PC-9 (cell line): ENCODE measurements at regions not wholly inside any gene's neighbourhood (a gene's known extent, or its start where the extent isn't known, plus 50 kb on each side); places are given as distances from the start of the nearest gene placed in this dataset.

ENCODE experiments used
- BruUV-seq: library from RNA; stranded (reverse); fragments of 400-500 nt; replicated peaks from 2 replicates; lab custom pipeline; 2021; lab: Mats Ljungman, UMichigan
- CTCF ChIA-PET: fragments of 300-600 bp; sonication (Branson Sonifier 250); formaldehyde crosslinking; loops from one replicate; lab custom pipeline; 2022; ENCODE audit warnings: antibody characterized with exemption; lab: Charles Lee
- POLR2A ChIA-PET: fragments of 300-600 bp; sonication (Branson Sonifier 250); formaldehyde crosslinking; loops from one replicate; lab custom pipeline; 2022; ENCODE audit warnings: antibody characterized with exemption; ENCODE audit not compliant: unreplicated experiment; lab: Charles Lee
- DNase-seq, 2 experiments: peaks; one replicate each; pipeline versions ENCODE4 v3.0.0 to v3.0.0-alpha.2; 2015 to 2022; ENCODE audit warnings: mixed read lengths in 1 of 2
- H2AFZ ChIP-seq: fragments of 200-600 bp; sonication (generic); 2 replicates; pipeline ENCODE4 v1.8.1; 2017; ENCODE audit warnings: antibody characterized with exemption
- H3F3A ChIP-seq: fragments of 200-600 bp; sonication (generic); 2 replicates; pipeline ENCODE4 v1.8.1; 2017; ENCODE audit warnings: antibody characterized with exemption, mild to moderate bottlenecking, low read depth; ENCODE audit not compliant: insufficient read depth
- H3K27ac ChIP-seq: fragments of 200-600 bp; sonication (generic); 2 replicates; pipeline ENCODE4 v1.6.1; 2016; ENCODE audit warnings: mixed run types
- H3K27me3 ChIP-seq: fragments of 200-600 bp; sonication (generic); 2 replicates; pipeline ENCODE4 v1.6.1; 2016; ENCODE audit warnings: low read depth, mixed run types; ENCODE audit not compliant: insufficient read depth
- H3K36me3 ChIP-seq: fragments of 200-600 bp; sonication (generic); 2 replicates; pipeline ENCODE4 v1.6.1; 2016; ENCODE audit warnings: low read depth, mixed run types
- H3K4me1 ChIP-seq: fragments of 200-600 bp; sonication (generic); replicated peaks from 2 replicates; pipeline ENCODE4 v1.6.1; 2016; ENCODE audit warnings: mixed run types; ENCODE audit not compliant: insufficient read depth
- H3K4me2 ChIP-seq: fragments of 200-600 bp; sonication (generic); 2 replicates; pipeline ENCODE4 v1.6.1; 2017; ENCODE audit warnings: mixed run types
- H3K4me3 ChIP-seq: fragments of 200-600 bp; sonication (generic); 2 replicates; pipeline ENCODE4 v1.6.1; 2016; ENCODE audit warnings: mixed run types
- H3K79me2 ChIP-seq: fragments of 200-600 bp; sonication (generic); 2 replicates; pipeline ENCODE4 v1.6.1; 2017; ENCODE audit warnings: low read depth, mixed run types
- H3K9me2 ChIP-seq: fragments of 200-600 bp; sonication (generic); 2 replicates; pipeline ENCODE4 v1.8.1; 2017; ENCODE audit warnings: mild to moderate bottlenecking; ENCODE audit not compliant: insufficient read depth
- H3K9me3 ChIP-seq: fragments of 200-600 bp; sonication (generic); 2 replicates; pipeline ENCODE4 v1.8.1; 2016; ENCODE audit warnings: low read depth; ENCODE audit not compliant: insufficient read depth
- H4K20me1 ChIP-seq: fragments of 200-600 bp; sonication (generic); 2 replicates; pipeline ENCODE4 v1.8.1; 2017; ENCODE audit not compliant: insufficient read depth
- EZH2 ChIP-seq: fragments of 200-600 bp; sonication (generic); IDR thresholded peaks from 2 replicates; pipeline ENCODE4 v1.8.0; 2017; ENCODE audit warnings: antibody characterized with exemption, low read depth
- intact Hi-C: fragments of 100-400 bp; cut with micrococcal nuclease; formaldehyde crosslinking; loops from one replicate; pipeline ENCODE4 v1.10.0; 2022; ENCODE audit not compliant: unreplicated experiment
- TF ChIP-seq, protein P1 (sequence below): fragments of 200-600 bp; sonication (generic); conservative IDR thresholded peaks from 2 replicates; pipeline ENCODE4 v1.6.1; 2017; ENCODE audit warnings: mixed run types, antibody characterized with exemption, mild to moderate bottlenecking, moderate library complexity

DNA sequence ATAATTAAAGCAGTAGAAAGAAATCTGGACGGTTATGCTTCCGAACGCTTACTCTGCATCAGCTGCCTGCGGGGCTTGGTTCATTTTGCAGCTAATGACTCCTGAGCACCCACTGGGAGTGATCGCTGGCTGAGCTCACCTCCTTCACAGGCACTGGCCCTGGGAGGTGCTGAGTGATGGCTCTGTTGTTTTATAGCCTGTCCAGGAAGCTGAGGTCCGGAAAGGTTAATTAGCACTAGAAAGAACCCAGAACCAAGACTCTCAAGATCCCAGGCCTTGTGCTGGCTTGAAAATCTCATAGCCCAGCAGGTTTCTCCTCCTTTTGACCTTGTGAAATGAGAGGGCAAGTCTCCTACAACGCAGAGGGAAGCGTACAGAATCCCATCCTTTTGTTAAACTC is 226.2 kb downstream of the AJAP1 start:
- no peaks in the 10 kb centered on the region for H3K9me3 ChIP-seq
- BruUV-seq, result no TSS peak
- no peak for DNase-seq
- H3K79me2 ChIP-seq, result no peaks in the 10 kb centered on the region
- H2AFZ ChIP-seq, result no peak overlapping the region
- H3F3A ChIP-seq, result no peaks in the 10 kb centered on the region
- H3K4me2 ChIP-seq, result no peak overlapping the region
- peaks cover 11% of the 10 kb centered on the region; the same call in 1 of the 2 replicates for H3K27me3 ChIP-seq
- ChIA-PET CTCF (no interaction called here), POLR2A (no interaction called here)
- no peak overlapping the region for H3K4me3 ChIP-seq
- no peak overlapping the region for H3K27ac ChIP-seq
- no peaks in the 10 kb centered on the region for H3K4me1 ChIP-seq
- intact Hi-C loops, result no loop called here
- no peaks in the 10 kb centered on the region for H3K9me2 ChIP-seq
- H3K36me3 ChIP-seq, result no peaks in the 10 kb centered on the region
- TF ChIP-seq EZH2, result no peak
- TF ChIP-seq, protein P1, sequence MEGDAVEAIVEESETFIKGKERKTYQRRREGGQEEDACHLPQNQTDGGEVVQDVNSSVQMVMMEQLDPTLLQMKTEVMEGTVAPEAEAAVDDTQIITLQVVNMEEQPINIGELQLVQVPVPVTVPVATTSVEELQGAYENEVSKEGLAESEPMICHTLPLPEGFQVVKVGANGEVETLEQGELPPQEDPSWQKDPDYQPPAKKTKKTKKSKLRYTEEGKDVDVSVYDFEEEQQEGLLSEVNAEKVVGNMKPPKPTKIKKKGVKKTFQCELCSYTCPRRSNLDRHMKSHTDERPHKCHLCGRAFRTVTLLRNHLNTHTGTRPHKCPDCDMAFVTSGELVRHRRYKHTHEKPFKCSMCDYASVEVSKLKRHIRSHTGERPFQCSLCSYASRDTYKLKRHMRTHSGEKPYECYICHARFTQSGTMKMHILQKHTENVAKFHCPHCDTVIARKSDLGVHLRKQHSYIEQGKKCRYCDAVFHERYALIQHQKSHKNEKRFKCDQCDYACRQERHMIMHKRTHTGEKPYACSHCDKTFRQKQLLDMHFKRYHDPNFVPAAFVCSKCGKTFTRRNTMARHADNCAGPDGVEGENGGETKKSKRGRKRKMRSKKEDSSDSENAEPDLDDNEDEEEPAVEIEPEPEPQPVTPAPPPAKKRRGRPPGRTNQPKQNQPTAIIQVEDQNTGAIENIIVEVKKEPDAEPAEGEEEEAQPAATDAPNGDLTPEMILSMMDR, result no peak
- H4K20me1 ChIP-seq, result no peaks in the 10 kb centered on the region

DNA sequence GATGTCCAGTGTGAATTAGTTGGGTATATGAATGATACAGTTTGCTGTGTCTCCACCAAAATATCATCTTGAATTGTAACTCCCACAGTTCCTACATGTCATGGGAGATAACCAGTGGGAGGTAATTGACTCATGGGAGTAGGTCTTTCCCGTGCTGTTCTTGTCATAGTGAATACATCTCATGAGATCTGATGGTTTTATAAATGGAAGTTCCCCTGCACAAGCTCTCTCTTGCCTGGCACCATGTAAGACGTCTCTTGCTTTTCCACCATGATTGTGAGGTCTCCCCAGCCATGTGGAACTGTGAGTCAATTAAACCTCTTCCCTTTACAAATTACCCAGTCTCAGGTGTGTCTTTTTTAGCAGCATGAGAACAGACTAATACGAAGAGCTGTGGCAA is 223.0 kb downstream of the AJAP1 start:
- H2AFZ ChIP-seq, result no peak overlapping the region
- no peak for TF ChIP-seq EZH2
- TF ChIP-seq, protein P1, result no peak
- H3K4me2 ChIP-seq, result no peak overlapping the region
- H3F3A ChIP-seq, result no peaks in the 10 kb centered on the region
- DNase-seq, result no peak
- no peak overlapping the region for H3K4me3 ChIP-seq
- intact Hi-C loops, result no loop called here
- no TSS peak for BruUV-seq
- no peak overlapping the region for H3K27ac ChIP-seq
- CTCF ChIA-PET, result no interaction called here
- no peaks in the 10 kb centered on the region for H4K20me1 ChIP-seq
- no peaks in the 10 kb centered on the region for H3K9me2 ChIP-seq
- H3K36me3 ChIP-seq, result no peaks in the 10 kb centered on the region
- H3K27me3 ChIP-seq, result peaks cover 10% of the 10 kb centered on the region; the same call in 1 of the 2 replicates
- H3K79me2 ChIP-seq, result no peaks in the 10 kb centered on the region
- POLR2A ChIA-PET, result no interaction called here
- H3K9me3 ChIP-seq, result no peaks in the 10 kb centered on the region
- no peaks in the 10 kb centered on the region for H3K4me1 ChIP-seq

DNA sequence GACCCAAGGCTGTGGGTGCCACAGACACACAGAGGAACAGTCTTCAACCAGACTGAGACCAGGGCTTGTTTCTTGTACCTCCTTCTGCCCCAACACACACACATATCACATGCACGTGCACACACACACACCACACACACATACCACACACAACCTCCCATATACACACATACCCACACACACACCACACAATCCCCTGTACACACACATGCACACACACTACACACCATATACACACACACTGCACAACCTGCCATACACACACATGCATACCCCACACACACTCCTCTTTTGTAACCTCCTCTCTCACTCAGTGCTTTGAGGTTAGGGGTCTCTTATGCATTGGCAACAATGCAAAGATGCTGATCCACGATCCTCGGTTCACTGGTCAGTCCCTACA is 217.0 kb downstream of the AJAP1 start:
- Histone ChIP-seq H3K4me2 (no peak overlapping the region), H3F3A (no peaks in the 10 kb centered on the region), H3K9me3 (no peaks in the 10 kb centered on the region), H3K4me3 (no peak overlapping the region), H4K20me1 (no peaks in the 10 kb centered on the region), H3K79me2 (no peaks in the 10 kb centered on the region), H3K27me3 (no peaks in the 10 kb centered on the region), H3K27ac (no peak overlapping the region), H2AFZ (no peak overlapping the region), H3K9me2 (no peaks in the 10 kb centered on the region), H3K4me1 (no peaks in the 10 kb centered on the region), H3K36me3 (no peaks in the 10 kb centered on the region)
- POLR2A ChIA-PET, result no interaction called here
- intact Hi-C loops, result no loop called here
- no peak for TF ChIP-seq EZH2
- TF ChIP-seq, protein P1, result no peak
- no TSS peak for BruUV-seq
- CTCF ChIA-PET, result no interaction called here
- no peak for DNase-seq
